Loucy (cell line): ENCODE measurements at regions not wholly inside any gene's neighbourhood (a gene's known extent, or its start where the extent isn't known, plus 50 kb on each side); places are given as distances from the start of the nearest gene placed in this dataset.

Source experiments
- H2AFZ ChIP-seq: fragments of 200-600 bp; sonication (generic); 2 replicates; pipeline ENCODE4 v1.6.0; 2016; ENCODE audit warnings: antibody characterized with exemption, mild to moderate bottlenecking, low read length, moderate library complexity
- H3F3A ChIP-seq: fragments of 200-600 bp; 2 replicates; pipeline ENCODE4 v1.6.0; 2016; ENCODE audit warnings: antibody characterized with exemption, low read depth, mild to moderate bottlenecking
- H3K27me3 ChIP-seq: fragments of 200-600 bp; sonication (generic); 2 replicates; pipeline ENCODE4 v1.6.1; 2014; ENCODE audit warnings: low read length, mild to moderate bottlenecking; ENCODE audit not compliant: insufficient read depth, poor library complexity, severe bottlenecking
- H3K36me3 ChIP-seq: fragments of 200-600 bp; sonication (generic); 2 replicates; pipeline ENCODE4 v1.6.1; 2016; ENCODE audit warnings: low read length; ENCODE audit not compliant: insufficient read depth
- H3K4me1 ChIP-seq: fragments of 200-600 bp; sonication (generic); 2 replicates; pipeline ENCODE4 v1.5.1; 2014; ENCODE audit warnings: low read length, mild to moderate bottlenecking; ENCODE audit not compliant: insufficient read depth, poor library complexity, severe bottlenecking
- H3K4me2 ChIP-seq: fragments of 200-600 bp; sonication (generic); 2 replicates; pipeline ENCODE4 v1.6.0; 2014; ENCODE audit warnings: antibody characterized with exemption, low read length, low read depth, mild to moderate bottlenecking; ENCODE audit not compliant: poor library complexity, severe bottlenecking
- H3K4me3 ChIP-seq: fragments of 200-600 bp; sonication (generic); 2 replicates; pipeline ENCODE4 v1.5.1; 2014; ENCODE audit warnings: low read length, mild to moderate bottlenecking, mixed read lengths; ENCODE audit not compliant: poor library complexity, severe bottlenecking
- H3K79me2 ChIP-seq: fragments of 200-600 bp; sonication (generic); 2 replicates; pipeline ENCODE4 v1.6.1; 2014; ENCODE audit warnings: low read length; ENCODE audit not compliant: insufficient read depth
- H3K9ac ChIP-seq: fragments of 200-600 bp; sonication (generic); 2 replicates; pipeline ENCODE4 v1.6.0; 2014; ENCODE audit warnings: mild to moderate bottlenecking, low read depth, low read length, moderate library complexity; ENCODE audit not compliant: poor library complexity, severe bottlenecking
- H3K9me2 ChIP-seq: fragments of 200-600 bp; sonication (generic); replicated peaks from 2 replicates; pipeline ENCODE4 v1.6.1; 2016; ENCODE audit warnings: low read depth, low read length, mixed read lengths
- H3K9me3 ChIP-seq: fragments of 200-600 bp; sonication (generic); 2 replicates; pipeline ENCODE4 v1.6.1; 2014; ENCODE audit warnings: mild to moderate bottlenecking, antibody characterized with exemption, low read length, low read depth; ENCODE audit not compliant: insufficient read depth
- H4K20me1 ChIP-seq: fragments of 200-600 bp; sonication (generic); 2 replicates; pipeline ENCODE4 v1.6.0; 2014; ENCODE audit warnings: antibody characterized with exemption, low read length, mild to moderate bottlenecking; ENCODE audit not compliant: insufficient read depth, poor library complexity, severe bottlenecking
- CTCF ChIP-seq: fragments of 200-600 bp; sonication (generic); conservative IDR thresholded peaks from 2 replicates; pipeline ENCODE4 v1.5.1; 2014; ENCODE audit warnings: mild to moderate bottlenecking, antibody characterized with exemption, low read length
- EZH2phosphoT487 ChIP-seq: fragments of 200-600 bp; IDR thresholded peaks from 2 replicates; pipeline ENCODE4 v1.6.1; 2018; ENCODE audit warnings: antibody characterized with exemption, mild to moderate bottlenecking, moderate library complexity, borderline replicate concordance

GRCh38 chr7:145737617-145738016 is 379.0 kb upstream of the CNTNAP2 start:
- no peak overlapping the region for H2AFZ ChIP-seq
- no peaks in the 10 kb centered on the region for H3K4me1 ChIP-seq
- no peak overlapping the region for H3K9ac ChIP-seq
- no peak overlapping the region for H3K4me3 ChIP-seq
- H3K36me3 ChIP-seq, result no peaks in the 10 kb centered on the region
- no peak for TF ChIP-seq CTCF
- no peak for TF ChIP-seq EZH2phosphoT487
- no peaks in the 10 kb centered on the region for H4K20me1 ChIP-seq
- no peaks in the 10 kb centered on the region for H3K9me3 ChIP-seq
- no peak overlapping the region for H3K4me2 ChIP-seq
- H3K27me3 ChIP-seq, result no peaks in the 10 kb centered on the region
- no peaks in the 10 kb centered on the region for H3K79me2 ChIP-seq
- H3F3A ChIP-seq, result no peaks in the 10 kb centered on the region
- no peaks in the 10 kb centered on the region for H3K9me2 ChIP-seq

GRCh38 chr7:145735061-145735460 is 381.5 kb upstream of the CNTNAP2 start:
- no peak overlapping the region for H2AFZ ChIP-seq
- H3K36me3 ChIP-seq, result no peaks in the 10 kb centered on the region
- H3K79me2 ChIP-seq, result no peaks in the 10 kb centered on the region
- H3K4me2 ChIP-seq, result no peak overlapping the region
- no peak for TF ChIP-seq CTCF
- TF ChIP-seq EZH2phosphoT487, result no peak
- no peak overlapping the region for H3K4me3 ChIP-seq
- H3K4me1 ChIP-seq, result no peaks in the 10 kb centered on the region
- H3K9ac ChIP-seq, result no peak overlapping the region
- H3K9me2 ChIP-seq, result no peaks in the 10 kb centered on the region
- H3K9me3 ChIP-seq, result no peaks in the 10 kb centered on the region
- H3F3A ChIP-seq, result no peaks in the 10 kb centered on the region
- H4K20me1 ChIP-seq, result no peaks in the 10 kb centered on the region
- no peaks in the 10 kb centered on the region for H3K27me3 ChIP-seq

- H3K9me2 ChIP-seq, result no peaks in the 10 kb centered on the region
Observed at GRCh38 chr7:145732521-145732920, 384.1 kb upstream of the CNTNAP2 start.

More at GRCh38 chr7:145732521-145732920, 384.1 kb upstream of the CNTNAP2 start:
- no peaks in the 10 kb centered on the region for H3F3A ChIP-seq
- H2AFZ ChIP-seq, result no peak overlapping the region
- H3K36me3 ChIP-seq, result no peaks in the 10 kb centered on the region
- H3K4me1 ChIP-seq, result no peaks in the 10 kb centered on the region
- H3K9me3 ChIP-seq, result no peaks in the 10 kb centered on the region
- no peaks in the 10 kb centered on the region for H3K79me2 ChIP-seq
- no peak overlapping the region for H3K4me2 ChIP-seq
- no peaks in the 10 kb centered on the region for H4K20me1 ChIP-seq
- no peak overlapping the region for H3K4me3 ChIP-seq
- H3K27me3 ChIP-seq, result no peaks in the 10 kb centered on the region
- TF ChIP-seq CTCF (no peak), EZH2phosphoT487 (no peak)
- H3K9ac ChIP-seq, result no peak overlapping the region
